OCI-LY1 (cell line): ENCODE measurements at regions not wholly inside any gene's neighbourhood (a gene's known extent, or its start where the extent isn't known, plus 50 kb on each side); places are given as distances from the start of the nearest gene placed in this dataset.

Source experiments
- CTCF ChIP-seq: fragments of 200-600 bp; sonication (generic), shearing (Covaris generic); IDR thresholded peaks from 2 replicates; pipeline ENCODE4 v1.5.1; 2017; ENCODE audit warnings: mild to moderate bottlenecking, antibody characterized with exemption, low read length, moderate library complexity, mixed read lengths
- EZH2 ChIP-seq: fragments of 200-600 bp; sonication (generic), shearing (Covaris generic); IDR thresholded peaks from 2 replicates; pipeline ENCODE4 v1.8.0; 2017; ENCODE audit warnings: borderline replicate concordance, mixed run types, mild to moderate bottlenecking, antibody characterized with exemption, low read length, moderate library complexity, mixed read lengths

- TF ChIP-seq CTCF = no peak
- TF ChIP-seq EZH2 = no peak
Observed at GRCh38 chr2:128818248-128818647, 499.6 kb upstream of the HS6ST1 start.
